IMR-90 (cell line): ENCODE measurements at regions not wholly inside any gene's neighbourhood (a gene's known extent, or its start where the extent isn't known, plus 50 kb on each side); places are given as distances from the start of the nearest gene placed in this dataset.

ENCODE experiments used
- CEBPB ChIP-seq: IDR thresholded peaks from 2 replicates; pipeline ENCODE4 v1.6.1; 2012; ENCODE audit warnings: low read depth, low read length, improper control_type of control experiment
- FOS ChIP-seq: fragments of 150-350 bp; IDR thresholded peaks from 2 replicates; pipeline ENCODE4 v1.6.1; 2016; ENCODE audit warnings: low read depth, low read length
- MAFK ChIP-seq: IDR thresholded peaks from 2 replicates; pipeline ENCODE4 v1.6.1; 2012; ENCODE audit warnings: low read depth, low read length, improper control_type of control experiment
- MXI1 ChIP-seq: IDR thresholded peaks from 2 replicates; pipeline ENCODE4 v1.6.1; 2012; ENCODE audit warnings: low read depth, mild to moderate bottlenecking, low read length, moderate library complexity, borderline replicate concordance
- POLR2A ChIP-seq: IDR thresholded peaks from 2 replicates; pipeline ENCODE4 v1.6.1; 2012; ENCODE audit warnings: mild to moderate bottlenecking, low read depth, low read length
- RAD21 ChIP-seq: IDR thresholded peaks from 2 replicates; pipeline ENCODE4 v1.6.1; 2012; ENCODE audit warnings: low read length, improper control_type of control experiment
- RCOR1 ChIP-seq: IDR thresholded peaks from 2 replicates; pipeline ENCODE4 v1.6.1; 2012; ENCODE audit warnings: mild to moderate bottlenecking, low read length, improper control_type of control experiment; ENCODE audit not compliant: insufficient replicate concordance
- RFX5 ChIP-seq: IDR thresholded peaks from 2 replicates; pipeline ENCODE4 v1.8.0; 2012; ENCODE audit warnings: low read depth, mild to moderate bottlenecking, low read length, moderate library complexity
- SMC3 ChIP-seq: fragments of 150-350 bp; IDR thresholded peaks from 2 replicates; pipeline ENCODE4 v1.6.1; 2016; ENCODE audit warnings: low read depth, mild to moderate bottlenecking, antibody characterized with exemption, low read length, moderate library complexity
- TF ChIP-seq, protein P1 (sequence below): conservative IDR thresholded peaks from 2 replicates; pipeline ENCODE4 v1.5.1; 2012; ENCODE audit warnings: mild to moderate bottlenecking, low read depth, low read length, improper control_type of control experiment
- TF ChIP-seq, protein P2 (sequence below): fragments of 150-350 bp; IDR thresholded peaks from 2 replicates; pipeline ENCODE4 v1.6.1; 2017; ENCODE audit warnings: mild to moderate bottlenecking, antibody characterized with exemption, low read length, low read depth

DNA sequence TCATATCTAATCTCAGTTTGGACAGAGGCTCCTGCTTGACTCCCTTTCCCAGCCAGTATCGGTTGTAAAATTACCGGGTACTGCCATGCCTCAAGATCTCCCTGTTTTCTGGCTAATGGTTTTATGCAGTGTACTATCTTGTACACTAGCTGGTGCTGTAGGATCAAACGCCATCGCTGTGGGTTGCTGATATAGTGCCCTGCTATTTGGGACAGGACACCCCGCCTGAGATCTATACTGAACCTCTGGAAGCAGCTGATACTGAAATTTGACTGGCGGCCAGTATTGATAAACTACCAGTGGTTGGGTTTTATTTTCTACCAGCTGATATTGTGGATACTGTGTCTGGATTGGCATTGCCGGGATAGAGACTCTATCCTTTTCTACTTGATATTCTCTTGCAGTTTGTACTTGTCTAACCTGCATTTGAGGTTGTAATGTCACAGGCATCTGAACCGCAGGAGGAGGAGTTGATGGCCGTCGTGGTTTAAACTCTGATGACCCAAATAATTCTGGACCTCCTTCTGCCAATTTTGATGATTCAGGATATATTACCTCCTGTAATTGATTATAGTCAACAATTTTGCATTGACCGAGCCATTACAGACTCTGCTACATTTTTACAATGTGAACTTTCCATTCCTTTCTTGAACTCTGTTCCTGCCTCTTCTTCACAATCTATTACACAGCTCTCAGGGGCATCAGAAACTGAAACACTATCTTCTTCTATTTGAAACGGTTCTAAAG, 112.5 kb upstream of the LARP1 start:
- TF ChIP-seq, protein P1, sequence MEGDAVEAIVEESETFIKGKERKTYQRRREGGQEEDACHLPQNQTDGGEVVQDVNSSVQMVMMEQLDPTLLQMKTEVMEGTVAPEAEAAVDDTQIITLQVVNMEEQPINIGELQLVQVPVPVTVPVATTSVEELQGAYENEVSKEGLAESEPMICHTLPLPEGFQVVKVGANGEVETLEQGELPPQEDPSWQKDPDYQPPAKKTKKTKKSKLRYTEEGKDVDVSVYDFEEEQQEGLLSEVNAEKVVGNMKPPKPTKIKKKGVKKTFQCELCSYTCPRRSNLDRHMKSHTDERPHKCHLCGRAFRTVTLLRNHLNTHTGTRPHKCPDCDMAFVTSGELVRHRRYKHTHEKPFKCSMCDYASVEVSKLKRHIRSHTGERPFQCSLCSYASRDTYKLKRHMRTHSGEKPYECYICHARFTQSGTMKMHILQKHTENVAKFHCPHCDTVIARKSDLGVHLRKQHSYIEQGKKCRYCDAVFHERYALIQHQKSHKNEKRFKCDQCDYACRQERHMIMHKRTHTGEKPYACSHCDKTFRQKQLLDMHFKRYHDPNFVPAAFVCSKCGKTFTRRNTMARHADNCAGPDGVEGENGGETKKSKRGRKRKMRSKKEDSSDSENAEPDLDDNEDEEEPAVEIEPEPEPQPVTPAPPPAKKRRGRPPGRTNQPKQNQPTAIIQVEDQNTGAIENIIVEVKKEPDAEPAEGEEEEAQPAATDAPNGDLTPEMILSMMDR, result peak; percentile 61
- no peak for TF ChIP-seq MXI1
- no peak for TF ChIP-seq POLR2A
- no peak for TF ChIP-seq CEBPB
- no peak for TF ChIP-seq RFX5
- no peak for TF ChIP-seq RCOR1
- no peak for TF ChIP-seq FOS
- TF ChIP-seq, protein P2, sequence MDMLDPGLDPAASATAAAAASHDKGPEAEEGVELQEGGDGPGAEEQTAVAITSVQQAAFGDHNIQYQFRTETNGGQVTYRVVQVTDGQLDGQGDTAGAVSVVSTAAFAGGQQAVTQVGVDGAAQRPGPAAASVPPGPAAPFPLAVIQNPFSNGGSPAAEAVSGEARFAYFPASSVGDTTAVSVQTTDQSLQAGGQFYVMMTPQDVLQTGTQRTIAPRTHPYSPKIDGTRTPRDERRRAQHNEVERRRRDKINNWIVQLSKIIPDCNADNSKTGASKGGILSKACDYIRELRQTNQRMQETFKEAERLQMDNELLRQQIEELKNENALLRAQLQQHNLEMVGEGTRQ, result no peak
- TF ChIP-seq RAD21, result peak; percentile 74
- no peak for TF ChIP-seq MAFK
- TF ChIP-seq SMC3, result peak; percentile 45; the same call in 1 of the 2 replicates
